ENCODE measurements at regions not wholly inside any gene's neighbourhood (a gene's known extent, or its start where the extent isn't known, plus 50 kb on each side); places are given as distances from the start of the nearest gene placed in this dataset.

- H3K27me3 Mint-ChIP-seq: no peaks in the 10 kb centered on the region
- H3K36me3 Mint-ChIP-seq: no peaks in the 10 kb centered on the region
- DNase-seq (no peak), ATAC-seq (replicated peaks) (no peak)
- peaks cover 0 to 6% of the 10 kb centered on the region in 2 donors for H3K9me3 Mint-ChIP-seq
- H3K27ac Mint-ChIP-seq: no peak overlapping the region
- no peak overlapping the region for H3K4me3 Mint-ChIP-seq
- no peaks in the 10 kb centered on the region for H3K4me1 Mint-ChIP-seq
Observed at GRCh38 chr18:41324020-41324791, 630.8 kb upstream of the PIK3C3 start.

GRCh38 chr18:41323044-41323443, 632.0 kb upstream of the PIK3C3 start:
- no peaks in the 10 kb centered on the region for H3K4me1 Mint-ChIP-seq

GRCh38 chr18:41320100-41320499, 634.9 kb upstream of the PIK3C3 start:
- H3K4me1 Mint-ChIP-seq: no peaks in the 10 kb centered on the region
- DNase-seq: no peak
- no peaks in the 10 kb centered on the region for H3K27me3 Mint-ChIP-seq
- no peak for ATAC-seq (replicated peaks)
- H3K36me3 Mint-ChIP-seq: no peaks in the 10 kb centered on the region
- H3K4me3 Mint-ChIP-seq: no peak overlapping the region
- no peak overlapping the region for H3K27ac Mint-ChIP-seq
- H3K9me3 Mint-ChIP-seq: peaks cover 4 to 5% of the 10 kb centered on the region in 2 donors

More at GRCh38 chr18:41323044-41323443, 632.0 kb upstream of the PIK3C3 start:
- ATAC-seq (replicated peaks) (no peak), DNase-seq (no peak)
- H3K9me3 Mint-ChIP-seq: peaks cover 5 to 6% of the 10 kb centered on the region in 2 donors
- H3K4me3 Mint-ChIP-seq: no peak overlapping the region
- no peaks in the 10 kb centered on the region for H3K36me3 Mint-ChIP-seq
- no peaks in the 10 kb centered on the region for H3K27me3 Mint-ChIP-seq
- no peak overlapping the region for H3K27ac Mint-ChIP-seq

GRCh38 chr18:41315134-41315533, 639.9 kb upstream of the PIK3C3 start:
- H3K4me1 Mint-ChIP-seq: no peaks in the 10 kb centered on the region
- peaks cover 2 to 5% of the 10 kb centered on the region in 2 donors for H3K9me3 Mint-ChIP-seq
- H3K36me3 Mint-ChIP-seq: no peaks in the 10 kb centered on the region
- no peaks in the 10 kb centered on the region for H3K27me3 Mint-ChIP-seq
- ATAC-seq (replicated peaks) (no peak), DNase-seq (no peak)
- H3K27ac Mint-ChIP-seq: no peak overlapping the region
- H3K4me3 Mint-ChIP-seq: no peak overlapping the region

GRCh38 chr18:41311571-41312547, 643.2 kb upstream of the PIK3C3 start:
- H3K9me3 Mint-ChIP-seq: peaks cover 0 to 4% of the 10 kb centered on the region in 2 donors
- H3K27ac Mint-ChIP-seq: no peak overlapping the region
- DNase-seq (no peak), ATAC-seq (replicated peaks) (no peak)
- no peaks in the 10 kb centered on the region for H3K36me3 Mint-ChIP-seq
- no peak overlapping the region for H3K4me3 Mint-ChIP-seq
- H3K4me1 Mint-ChIP-seq: no peaks in the 10 kb centered on the region
- no peaks in the 10 kb centered on the region for H3K27me3 Mint-ChIP-seq

GRCh38 chr18:41297740-41298139, 657.3 kb upstream of the PIK3C3 start:
- Mint-ChIP-seq H3K36me3 (no peaks in the 10 kb centered on the region), H3K27ac (no peak overlapping the region), H3K9me3 (peaks cover 3 to 5% of the 10 kb centered on the region in 2 donors), H3K4me1 (no peaks in the 10 kb centered on the region), H3K4me3 (no peak overlapping the region), H3K27me3 (no peaks in the 10 kb centered on the region)
- DNase-seq (no peak), ATAC-seq (replicated peaks) (no peak)

- Mint-ChIP-seq H3K9me3 (peaks cover 0 to 3% of the 10 kb centered on the region in 2 donors), H3K27ac (no peak overlapping the region), H3K4me3 (no peak overlapping the region), H3K27me3 (no peaks in the 10 kb centered on the region), H3K4me1 (no peaks in the 10 kb centered on the region), H3K36me3 (no peaks in the 10 kb centered on the region)
- DNase-seq (no peak), ATAC-seq (replicated peaks) (no peak)
Observed at GRCh38 chr18:41269294-41269693, 685.7 kb upstream of the PIK3C3 start.

GRCh38 chr18:41268271-41268670, 686.8 kb upstream of the PIK3C3 start:
- Mint-ChIP-seq H3K36me3 (no peaks in the 10 kb centered on the region), H3K4me3 (no peak overlapping the region), H3K27me3 (no peaks in the 10 kb centered on the region), H3K4me1 (no peaks in the 10 kb centered on the region), H3K27ac (no peak overlapping the region), H3K9me3 (peaks cover 0 to 4% of the 10 kb centered on the region in 2 donors)
- no peak for ATAC-seq (replicated peaks)
- DNase-seq: no peak

- Mint-ChIP-seq H3K4me1 (no peaks in the 10 kb centered on the region), H3K9me3 (peaks cover 0 to 4% of the 10 kb centered on the region in 2 donors), H3K27me3 (no peaks in the 10 kb centered on the region), H3K36me3 (no peaks in the 10 kb centered on the region), H3K27ac (no peak overlapping the region), H3K4me3 (no peak overlapping the region)
- ATAC-seq (replicated peaks) (no peak), DNase-seq (no peak)
Observed at GRCh38 chr18:41266616-41267015, 688.4 kb upstream of the PIK3C3 start.

GRCh38 chr18:41266204-41266603, 688.8 kb upstream of the PIK3C3 start:
- DNase-seq (no peak), ATAC-seq (replicated peaks) (no peak)
- H3K4me1 Mint-ChIP-seq: no peaks in the 10 kb centered on the region
- no peak overlapping the region for H3K27ac Mint-ChIP-seq
- H3K27me3 Mint-ChIP-seq: no peaks in the 10 kb centered on the region
- no peak overlapping the region for H3K4me3 Mint-ChIP-seq
- H3K36me3 Mint-ChIP-seq: no peaks in the 10 kb centered on the region
- H3K9me3 Mint-ChIP-seq: peaks cover 0 to 4% of the 10 kb centered on the region in 2 donors

GRCh38 chr18:41265047-41265446, 690.0 kb upstream of the PIK3C3 start:
- ATAC-seq (replicated peaks) (no peak), DNase-seq (no peak)
- Mint-ChIP-seq H3K27ac (no peak overlapping the region), H3K36me3 (no peaks in the 10 kb centered on the region), H3K4me1 (no peaks in the 10 kb centered on the region), H3K9me3 (peaks cover 0 to 3% of the 10 kb centered on the region in 2 donors), H3K27me3 (no peaks in the 10 kb centered on the region), H3K4me3 (no peak overlapping the region)

GRCh38 chr18:41263956-41264355, 691.1 kb upstream of the PIK3C3 start:
- no peaks in the 10 kb centered on the region for H3K36me3 Mint-ChIP-seq
- H3K27me3 Mint-ChIP-seq: no peaks in the 10 kb centered on the region
- H3K9me3 Mint-ChIP-seq: peaks cover 3 to 4% of the 10 kb centered on the region in 2 donors
- DNase-seq (no peak), ATAC-seq (replicated peaks) (no peak)
- H3K4me3 Mint-ChIP-seq: no peak overlapping the region
- no peak overlapping the region for H3K27ac Mint-ChIP-seq
- H3K4me1 Mint-ChIP-seq: no peaks in the 10 kb centered on the region

GRCh38 chr18:41262688-41263087, 692.3 kb upstream of the PIK3C3 start:
- ATAC-seq (replicated peaks): no peak
- Mint-ChIP-seq H3K4me1 (no peaks in the 10 kb centered on the region), H3K36me3 (no peaks in the 10 kb centered on the region), H3K4me3 (no peak overlapping the region), H3K27ac (no peak overlapping the region), H3K27me3 (no peaks in the 10 kb centered on the region), H3K9me3 (peaks cover 3 to 6% of the 10 kb centered on the region in 2 donors)
- no peak for DNase-seq

GRCh38 chr18:41244591-41245037, 710.4 kb upstream of the PIK3C3 start:
- Mint-ChIP-seq H3K9me3 (peaks cover 4% of the 10 kb centered on the region in 2 donors), H3K27me3 (no peaks in the 10 kb centered on the region), H3K36me3 (no peaks in the 10 kb centered on the region), H3K4me1 (no peaks in the 10 kb centered on the region), H3K4me3 (no peak overlapping the region), H3K27ac (no peak overlapping the region)
- ATAC-seq (replicated peaks) (no peak), DNase-seq (no peak)
